ENCODE measurements at regions not wholly inside any gene's neighbourhood (a gene's known extent, or its start where the extent isn't known, plus 50 kb on each side); places are given as distances from the start of the nearest gene placed in this dataset.

DNA sequence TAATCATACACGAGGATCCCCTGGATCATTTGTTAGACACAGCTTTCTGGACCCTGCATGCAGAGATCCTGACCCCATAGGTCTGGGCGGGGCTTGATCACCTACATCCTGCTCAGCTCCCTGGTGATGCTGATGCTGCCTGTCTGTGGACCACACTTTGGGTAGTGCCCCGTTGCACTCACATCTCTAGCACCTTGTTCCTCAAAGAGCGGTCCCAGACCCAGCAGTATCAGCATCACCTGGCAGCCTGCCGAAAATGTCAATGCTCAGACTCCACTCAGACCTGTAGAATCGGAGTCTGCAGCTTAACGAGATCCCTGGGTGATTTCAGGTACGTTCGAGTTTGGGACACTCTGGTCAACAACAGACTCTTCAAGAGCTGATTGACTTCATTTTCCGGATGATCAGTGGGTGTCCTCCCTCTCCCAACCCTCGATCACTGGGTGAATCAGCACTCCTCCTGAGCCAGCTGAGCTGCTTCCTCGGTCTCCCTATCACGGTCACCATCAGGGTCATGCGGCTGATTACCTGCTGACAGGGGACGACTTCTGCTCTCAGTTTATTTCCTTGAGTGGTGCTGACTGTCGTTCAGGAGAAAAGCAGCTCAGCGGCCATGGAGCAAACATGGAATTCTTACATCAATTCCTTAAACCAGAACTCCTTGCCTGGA is 150.6 kb upstream of the RAB12 start:
- no peak for DNase-seq

DNA sequence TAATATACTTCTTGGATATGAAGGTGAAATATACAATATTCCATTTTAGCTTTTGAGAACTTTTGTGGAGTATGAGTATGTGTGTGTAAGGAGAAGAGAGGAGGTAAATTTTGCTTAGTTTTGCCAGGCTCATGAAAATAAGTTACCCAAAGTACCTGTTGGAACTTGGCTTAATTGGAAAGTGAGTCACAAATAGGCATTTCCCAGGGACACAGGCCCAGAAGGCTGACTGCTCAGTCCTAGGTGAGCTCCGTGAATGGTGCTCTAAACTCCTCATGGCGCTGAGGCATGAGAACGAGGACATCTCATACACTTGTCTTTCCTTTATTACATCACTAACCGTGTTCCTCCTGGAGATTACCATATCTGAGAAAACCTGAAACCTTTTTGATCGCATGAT is 148.5 kb upstream of the RAB12 start:
- DNase-seq, result no peak

DNA sequence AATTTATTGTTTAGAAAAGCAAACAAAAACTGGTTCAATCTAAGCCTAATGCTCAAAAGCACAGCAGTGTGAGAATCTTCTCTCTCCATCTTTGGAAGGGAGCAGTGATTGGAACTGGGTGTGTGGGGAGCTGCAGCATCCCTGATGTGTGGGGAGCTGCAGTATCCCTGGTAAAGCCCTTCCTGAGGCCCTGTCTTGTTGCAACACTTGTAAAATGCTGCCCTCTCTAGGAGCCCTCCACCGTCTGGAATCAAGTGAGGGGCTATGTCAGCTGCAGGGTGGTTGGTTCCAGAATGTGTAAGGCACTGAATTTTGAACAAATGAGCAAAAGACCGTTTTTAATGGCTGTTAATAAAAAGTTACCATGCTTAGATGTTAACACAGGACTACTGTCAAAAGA is 147.7 kb upstream of the RAB12 start:
- DNase-seq, result no peak

DNA sequence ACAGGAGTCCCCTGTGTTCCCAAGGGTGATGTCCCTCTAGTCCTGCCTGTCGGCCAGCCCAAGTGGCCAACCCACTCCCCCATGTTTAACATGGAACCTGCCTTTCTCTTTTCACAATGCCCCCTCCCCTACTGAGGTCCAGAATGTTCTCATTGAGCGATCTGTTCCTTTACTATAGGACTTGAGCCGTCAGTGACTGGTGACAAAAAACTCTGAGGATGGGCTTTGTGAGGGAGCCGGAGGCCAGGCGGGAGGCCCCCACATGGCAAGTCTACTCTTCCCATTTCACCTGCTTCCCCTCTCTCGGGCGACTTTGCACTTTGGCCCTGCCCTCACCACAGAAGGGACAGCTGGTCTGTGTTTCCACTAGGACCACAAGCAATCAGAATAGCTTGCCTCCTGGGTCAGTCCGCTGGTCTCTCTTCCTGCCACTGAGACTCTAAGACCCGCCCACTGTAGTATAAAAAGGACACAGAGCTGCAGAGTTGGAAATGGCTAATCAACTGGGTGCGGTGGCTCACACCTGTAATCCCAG is 146.5 kb upstream of the RAB12 start:
- DNase-seq, result no peak

DNA sequence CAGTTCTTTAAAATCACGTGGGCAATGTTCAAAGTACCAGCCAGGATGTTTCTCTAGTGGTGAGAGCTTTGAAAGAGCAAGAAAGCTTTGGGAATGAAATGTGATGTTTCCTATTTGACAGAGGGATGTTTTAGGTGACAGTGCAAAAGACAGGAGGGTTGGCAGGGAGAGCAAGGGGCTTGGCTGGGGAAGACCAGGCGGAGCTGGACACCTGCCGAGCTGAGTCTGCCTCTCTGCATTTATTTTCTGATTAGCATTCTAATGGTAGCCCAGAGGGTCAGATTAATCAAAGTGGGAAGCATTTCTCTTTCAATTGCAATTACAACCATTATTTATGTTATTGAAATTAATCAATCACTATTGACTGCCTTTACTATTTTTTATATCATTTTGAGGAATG is 145.4 kb upstream of the RAB12 start:
- DNase-seq, result no peak

DNA sequence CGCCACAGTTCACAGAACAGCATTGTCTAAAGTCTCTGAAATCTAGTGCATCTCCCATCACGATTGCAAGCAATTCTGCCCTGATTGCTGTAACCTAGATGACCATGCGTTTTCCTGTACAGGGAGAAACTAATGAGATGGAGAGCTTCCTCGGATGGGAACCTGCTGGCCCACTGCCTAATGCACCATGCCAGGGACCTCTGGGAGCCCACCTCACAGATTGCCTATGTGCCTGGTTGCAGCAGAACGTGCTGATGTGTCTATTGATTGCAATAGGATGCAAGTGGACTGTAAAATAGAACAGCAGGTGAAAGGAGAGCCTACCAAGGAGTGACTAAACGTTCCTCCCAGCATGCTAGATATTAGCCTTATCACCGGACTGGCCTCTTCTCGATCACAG is 141.0 kb upstream of the RAB12 start:
- DNase-seq, result no peak

DNA sequence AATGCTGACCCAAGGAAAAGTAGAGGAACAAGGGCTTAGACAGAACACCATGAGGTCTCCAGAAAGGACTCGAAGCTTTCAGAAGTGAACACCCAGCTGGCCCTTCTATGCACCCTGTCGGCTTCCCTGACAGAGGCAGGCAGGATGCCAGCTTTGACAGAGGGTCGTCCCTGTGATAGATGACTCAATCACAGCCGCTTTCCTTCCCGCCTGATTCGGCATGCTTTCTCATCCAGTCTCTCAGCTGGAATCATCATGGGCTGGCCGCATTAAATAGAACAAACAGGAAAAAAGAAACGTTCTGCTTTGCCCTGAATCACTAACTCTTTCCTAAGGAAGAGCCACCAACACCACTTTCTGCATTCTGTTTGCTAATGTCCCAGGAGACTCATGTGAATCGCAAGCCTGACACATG is 140.3 kb upstream of the RAB12 start:
- DNase-seq, result no peak

DNA sequence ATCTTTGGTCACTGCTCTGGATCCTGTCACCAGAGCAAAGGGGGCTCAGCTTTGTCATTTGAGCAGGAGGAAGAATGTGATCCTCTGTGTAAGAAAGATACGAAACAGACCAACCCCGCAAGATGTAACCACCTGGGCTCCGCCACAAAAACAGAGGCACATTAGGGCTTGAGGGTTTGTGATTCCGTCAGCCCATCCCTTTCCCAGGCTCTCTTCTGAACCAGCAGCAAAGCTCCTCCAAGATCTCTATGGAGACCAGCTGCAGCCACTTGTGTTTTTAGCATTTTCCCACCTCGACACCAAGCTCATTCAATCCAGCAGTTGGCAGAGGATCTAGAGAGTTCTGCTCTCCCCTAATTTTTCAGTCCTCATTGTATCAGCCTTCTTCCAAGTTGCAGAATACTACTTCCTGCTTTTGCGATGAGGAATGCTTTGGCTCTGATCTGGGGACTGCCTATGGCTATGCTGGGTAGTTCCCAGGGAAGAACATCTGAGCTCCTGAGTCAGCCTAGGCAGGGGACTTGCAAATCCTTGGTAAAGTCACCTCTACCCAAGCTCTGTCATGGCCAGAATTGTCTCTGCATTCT is 139.6 kb upstream of the RAB12 start:
- DNase-seq, result no peak

DNA sequence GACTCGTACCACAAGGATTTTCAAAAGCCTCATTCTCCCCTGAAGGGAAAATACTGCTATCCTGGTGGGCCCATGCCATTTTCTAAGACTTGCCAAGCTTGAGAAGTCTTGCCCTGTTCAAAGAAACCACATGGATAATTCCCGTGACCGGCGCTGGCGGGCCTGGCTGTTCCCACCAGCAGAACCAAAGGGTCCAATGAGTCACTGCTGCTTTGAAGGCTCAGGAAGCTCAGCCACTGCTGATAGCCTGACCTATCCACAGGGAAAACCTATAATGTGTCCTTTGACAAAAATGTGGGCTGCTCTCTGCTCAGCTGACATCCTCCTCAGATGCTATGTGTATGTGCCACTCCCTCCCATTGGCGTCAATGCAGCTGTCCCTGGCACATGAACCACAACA is 137.9 kb upstream of the RAB12 start:
- DNase-seq, result no peak

DNA sequence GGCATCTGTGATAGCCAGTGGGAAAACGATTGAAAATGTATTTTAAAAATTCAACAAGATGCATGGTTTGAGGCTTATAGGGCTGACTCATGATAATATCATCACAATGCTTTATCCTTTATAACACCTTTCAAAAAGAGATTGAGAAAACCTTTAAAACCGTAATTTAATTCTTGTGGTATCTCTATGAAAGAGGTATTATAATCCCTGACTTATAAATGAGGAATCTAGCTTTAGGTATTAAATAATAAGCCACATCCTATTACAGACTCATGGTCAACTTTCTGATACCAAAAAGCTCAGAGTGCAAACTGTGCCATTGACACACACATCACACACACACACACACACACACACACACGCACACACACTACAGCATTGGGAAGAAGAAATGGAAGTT is 134.6 kb upstream of the RAB12 start:
- no peak for DNase-seq

DNA sequence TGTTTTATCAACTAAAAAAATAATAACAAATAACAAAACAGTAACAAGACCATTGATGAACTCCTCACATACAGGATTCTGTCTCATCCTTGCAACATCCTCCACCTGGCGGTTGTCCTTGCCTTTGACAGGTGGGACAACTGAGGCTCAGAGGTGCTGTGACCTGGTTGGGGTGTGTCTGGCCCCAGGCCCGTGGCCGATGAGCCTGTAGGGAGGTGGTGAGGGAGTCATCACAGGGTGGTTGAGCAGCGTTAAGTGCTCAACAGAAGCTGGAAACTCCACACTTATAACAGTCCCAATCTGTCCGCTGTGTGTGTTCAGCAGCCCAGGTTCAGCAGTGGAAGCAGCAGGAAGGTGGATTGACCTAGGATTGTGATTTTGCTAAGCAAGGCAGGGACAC is 131.6 kb upstream of the RAB12 start:
- no peak for DNase-seq

DNA sequence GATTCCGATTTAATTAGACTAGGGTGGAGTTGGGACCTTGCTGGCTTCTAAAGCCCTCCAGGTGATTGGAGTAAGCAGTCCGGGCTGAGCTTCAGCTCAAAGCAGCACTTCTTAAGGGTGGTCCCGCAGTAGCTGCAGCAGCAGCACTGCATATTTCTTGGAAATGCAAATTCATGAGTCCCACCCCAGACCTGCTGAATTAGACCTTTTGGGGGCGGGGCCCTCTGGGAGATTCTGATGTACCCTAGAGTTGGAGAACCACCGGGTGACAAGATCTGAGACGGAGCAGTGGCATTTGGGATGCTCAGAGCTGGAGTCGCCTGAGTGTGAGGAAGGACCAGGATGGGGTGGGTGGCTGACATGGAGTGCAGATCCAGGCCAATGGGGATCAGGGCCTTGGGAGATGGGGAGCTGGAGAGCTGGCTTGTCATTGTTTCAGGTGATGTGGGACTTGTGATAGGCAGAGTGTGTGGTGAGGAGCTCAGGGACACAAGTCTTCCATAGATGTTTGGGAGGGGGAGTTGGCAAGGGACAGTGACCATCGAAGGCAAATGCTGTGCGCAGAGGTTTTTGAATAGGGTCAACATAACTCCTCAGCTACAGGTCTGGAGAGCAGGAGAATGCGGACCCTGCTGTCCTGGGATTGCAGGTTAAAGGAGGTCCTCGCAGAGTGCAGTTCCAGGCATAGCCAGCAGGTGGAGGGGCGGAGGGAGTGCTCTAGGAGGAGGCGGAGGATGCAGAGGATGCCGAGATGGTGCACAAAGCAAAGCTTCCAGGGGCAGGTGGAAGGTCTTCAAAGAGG is 130.9 kb upstream of the RAB12 start:
- DNase-seq, result peak; percentile 50

DNA sequence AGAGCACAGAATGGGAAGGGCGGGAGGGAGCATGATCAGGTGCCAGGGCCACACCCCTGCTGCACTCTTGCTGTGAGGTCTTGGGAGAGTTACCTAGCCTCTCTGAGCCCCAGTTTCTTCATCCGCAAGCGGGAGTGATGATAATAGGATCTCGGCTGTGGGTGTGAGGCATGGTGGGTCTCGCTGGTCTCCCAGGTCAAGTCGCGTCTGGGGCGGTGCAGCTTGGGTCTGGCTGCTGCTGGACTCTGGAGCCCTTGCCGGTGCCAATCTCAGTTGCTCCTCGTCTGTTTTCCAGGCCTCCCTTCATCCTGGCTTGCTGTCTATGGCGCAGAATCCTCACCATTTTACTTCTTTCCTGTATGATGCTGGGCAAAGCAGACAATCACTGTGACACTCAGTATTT is 130.3 kb upstream of the RAB12 start:
- DNase-seq, result no peak

DNA sequence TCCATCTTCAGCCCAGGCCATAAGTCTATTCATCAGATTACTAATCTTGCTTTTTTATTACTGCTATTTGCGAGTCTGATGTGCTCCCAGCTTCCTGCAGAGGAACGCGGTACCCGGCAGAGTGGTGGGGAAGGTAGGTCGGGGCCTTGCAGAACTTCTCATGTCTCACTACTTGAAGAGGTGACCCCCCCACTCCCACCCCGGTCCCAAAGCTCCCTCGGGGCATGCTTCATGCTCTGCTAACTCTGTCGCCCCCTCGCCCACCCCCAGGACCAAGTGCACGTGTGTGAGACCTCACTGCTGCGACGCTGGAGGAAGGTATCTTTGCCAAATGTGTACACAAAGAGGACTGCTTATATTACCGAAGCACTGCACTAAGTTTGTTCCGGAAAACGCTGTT is 129.4 kb upstream of the RAB12 start:
- no peak for DNase-seq

DNA sequence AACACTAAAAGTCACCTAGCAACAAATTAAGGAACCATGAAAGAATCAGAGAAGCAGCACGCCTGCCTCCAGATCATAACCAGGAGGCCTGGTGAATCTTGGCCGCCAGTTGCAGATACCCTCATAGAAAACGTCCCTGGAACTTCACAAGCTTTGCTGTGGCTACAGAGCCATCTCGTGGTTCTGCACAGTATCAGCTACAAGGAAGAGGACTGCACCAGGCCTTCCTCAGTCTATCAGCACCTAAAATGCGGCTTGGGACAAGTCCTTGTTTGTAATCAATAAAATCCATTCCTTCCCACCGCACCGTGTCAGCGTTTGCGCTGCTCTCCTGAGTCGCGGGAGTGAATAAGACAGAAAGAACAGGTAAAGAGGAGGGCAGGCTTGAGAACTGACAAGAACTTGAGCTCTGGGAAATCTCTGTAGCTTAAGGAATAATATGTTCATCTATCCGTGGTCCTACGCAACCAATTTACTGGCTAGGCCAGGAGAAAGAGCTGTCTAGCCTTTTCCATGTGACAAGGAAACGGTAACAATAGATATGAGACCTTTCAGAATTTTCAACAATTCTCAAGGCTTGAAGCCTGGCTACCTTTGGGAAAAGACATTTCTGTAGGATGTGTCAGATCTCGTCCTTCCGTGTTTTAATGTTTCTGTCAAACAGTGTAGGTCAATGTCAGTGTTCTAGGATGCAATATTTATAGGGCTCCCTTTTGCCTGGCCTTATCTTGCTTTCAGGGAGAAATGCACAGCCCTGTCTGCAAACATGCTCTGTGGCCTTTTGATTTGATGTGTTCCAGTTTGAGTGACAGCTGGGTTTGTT is 128.5 kb upstream of the RAB12 start:
- no peak for DNase-seq

DNA sequence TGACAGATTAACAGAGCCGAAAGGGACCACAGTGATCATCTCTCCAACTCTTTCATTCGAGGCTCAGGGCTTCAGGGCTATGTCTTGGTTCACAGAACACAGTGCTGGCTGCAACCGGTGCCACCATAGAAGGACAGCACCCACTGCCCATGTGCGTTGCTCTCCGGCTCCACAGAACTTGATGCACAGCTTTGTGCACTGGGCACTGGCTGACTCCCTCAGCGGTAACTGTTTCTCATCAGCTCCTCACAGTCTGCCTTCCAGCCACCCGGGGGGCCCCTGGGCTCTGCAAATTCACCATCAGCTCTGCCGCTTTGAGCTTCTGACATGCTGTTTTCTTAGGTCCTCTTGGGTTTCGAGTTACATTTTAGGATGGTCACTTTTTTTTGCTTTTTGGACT is 124.3 kb upstream of the RAB12 start:
- DNase-seq, result no peak

DNA sequence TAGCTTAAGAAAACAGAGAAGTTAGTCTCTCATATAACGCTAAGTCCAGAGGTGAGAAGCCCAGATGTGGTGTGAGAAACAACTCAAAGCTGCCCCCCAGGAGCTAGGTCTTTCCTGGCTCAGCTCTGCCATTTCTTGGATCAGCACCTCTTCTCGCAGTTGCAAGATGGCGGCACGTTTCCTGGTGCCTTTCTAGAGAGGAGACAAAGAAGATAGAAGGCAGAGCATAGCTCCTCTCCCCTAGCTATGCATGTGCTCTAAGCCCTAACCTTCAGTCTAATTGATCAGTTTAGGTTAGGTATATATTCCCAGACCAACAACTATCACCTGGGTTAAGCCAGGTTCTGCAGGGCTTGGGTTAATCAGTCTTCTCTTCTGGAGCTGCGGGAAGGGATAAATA is 119.5 kb upstream of the RAB12 start:
- DNase-seq, result no peak

DNA sequence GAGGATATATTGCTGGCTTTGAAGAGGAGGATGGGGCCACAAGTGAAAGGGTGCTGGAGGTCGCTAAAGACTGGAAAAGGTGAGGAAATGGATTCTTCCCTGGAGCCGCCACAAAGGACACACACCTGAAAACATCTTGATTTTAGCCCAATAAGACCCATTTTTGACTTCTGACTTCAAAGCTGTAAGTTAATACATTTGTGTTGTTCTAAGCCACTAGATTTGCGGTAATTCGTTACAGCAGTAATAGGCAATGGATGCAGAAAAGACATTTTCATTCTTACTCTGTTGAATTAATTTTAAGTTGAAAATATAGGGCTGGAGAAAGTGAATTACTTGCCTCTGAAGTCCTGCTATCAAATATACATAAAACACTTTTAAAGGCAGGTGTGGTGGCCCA is 117.7 kb upstream of the RAB12 start:
- no peak for DNase-seq

DNA sequence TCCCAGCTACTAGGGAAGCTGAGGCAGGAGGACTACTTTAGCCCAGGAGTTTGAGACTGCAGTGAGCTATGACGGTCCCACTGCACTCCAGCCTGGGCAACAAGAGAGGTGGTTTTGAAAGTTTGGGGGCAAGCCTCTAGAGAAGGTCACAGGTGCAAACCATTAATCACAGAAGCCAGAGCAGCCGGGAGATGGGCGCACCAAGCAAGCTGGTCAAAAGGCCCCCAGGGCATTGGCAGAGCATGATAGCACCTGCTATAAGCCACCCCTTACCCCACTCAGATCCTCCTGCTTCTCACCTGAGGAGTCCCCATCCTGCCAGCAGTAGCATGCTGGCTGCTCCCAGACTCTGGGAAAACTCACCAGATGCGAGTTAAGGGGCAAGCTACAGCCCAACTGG is 116.1 kb upstream of the RAB12 start:
- no peak for DNase-seq

DNA sequence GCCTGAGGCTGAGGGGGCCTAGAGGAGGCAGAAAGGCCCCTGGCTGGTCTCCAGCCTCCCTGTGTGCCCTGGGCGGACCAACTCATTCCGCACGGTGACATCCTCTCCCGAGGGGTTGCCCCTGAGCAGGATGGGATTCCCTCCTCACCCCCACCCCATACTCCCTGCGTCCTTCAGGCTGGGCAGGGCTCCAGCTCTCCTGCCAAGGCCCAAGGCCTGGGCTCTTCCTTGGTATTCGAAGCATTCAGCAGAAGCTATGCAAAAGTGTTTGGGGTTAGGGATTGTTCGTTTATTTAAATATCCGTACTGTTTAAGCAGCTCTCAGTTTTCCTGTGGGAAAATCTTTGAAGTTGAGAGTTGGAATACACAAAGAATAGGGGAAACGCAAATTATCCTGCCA is 113.1 kb upstream of the RAB12 start:
- DNase-seq, result no peak

DNA sequence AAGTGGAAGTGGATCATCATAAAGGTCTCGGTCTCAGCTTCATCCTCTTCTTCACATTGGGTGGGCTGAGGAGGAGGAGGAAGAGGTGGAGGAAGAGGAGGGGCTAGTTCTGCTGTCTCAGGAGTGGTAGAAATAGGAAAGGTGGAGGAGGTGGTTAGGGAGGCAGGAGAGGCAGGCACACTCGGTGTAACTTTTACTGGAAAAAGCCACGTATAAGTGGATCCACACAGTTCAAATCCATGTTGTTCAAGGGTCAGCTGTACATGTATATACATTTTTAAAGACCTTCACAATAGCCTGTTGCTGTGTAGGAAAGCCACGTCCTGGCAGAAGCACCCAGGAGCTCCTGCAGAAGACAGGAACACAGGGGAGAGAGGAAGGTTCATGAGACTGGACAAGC is 110.3 kb upstream of the RAB12 start:
- no peak for DNase-seq

DNA sequence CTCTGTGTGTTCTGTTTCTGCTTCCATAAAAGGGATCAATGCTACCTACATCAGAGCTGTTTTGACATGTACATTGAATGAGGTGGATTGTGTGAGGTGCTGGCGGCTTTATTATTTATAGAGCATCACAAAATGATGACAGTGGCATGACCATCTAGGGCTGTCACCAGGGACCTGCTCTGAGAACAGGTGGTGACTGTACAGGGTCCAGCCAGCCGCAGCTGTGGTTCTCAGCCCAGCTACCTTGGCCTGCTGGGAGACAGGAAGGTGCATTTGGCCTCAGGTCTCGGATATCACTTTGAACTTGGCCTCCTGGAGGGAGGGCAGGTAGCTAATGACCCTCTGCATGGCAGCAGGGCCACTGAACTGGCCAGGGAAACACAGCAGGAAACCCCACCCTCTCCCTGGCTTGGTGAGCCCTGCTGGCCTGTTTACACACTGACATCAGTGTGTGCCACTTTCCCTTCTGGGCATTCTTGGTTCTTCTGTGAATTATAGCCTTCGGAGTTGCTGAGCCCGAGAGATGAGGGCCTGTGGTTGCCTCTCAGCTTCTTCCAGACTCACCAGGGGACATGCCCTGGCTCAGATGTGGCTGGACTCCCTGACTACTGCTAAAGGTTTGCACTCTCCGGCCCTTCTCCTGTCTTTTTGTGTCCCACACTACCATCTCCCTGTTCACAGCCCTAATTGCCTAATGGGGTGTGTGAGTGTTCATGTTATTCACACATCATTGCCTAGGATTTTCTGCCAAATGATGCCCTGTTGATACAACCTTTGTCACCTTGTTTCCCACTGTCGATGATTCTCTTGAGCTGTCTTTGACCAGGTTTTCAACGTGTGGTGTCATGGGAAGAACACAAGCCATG is 109.2 kb upstream of the RAB12 start:
- no peak for DNase-seq
